GM18498 (cell line): ENCODE measurements at regions not wholly inside any gene's neighbourhood (a gene's known extent, or its start where the extent isn't known, plus 50 kb on each side); places are given as distances from the start of the nearest gene placed in this dataset.
A peak's percentile ranks its signal among the peaks of the same experiment; 100 is the strongest.

Experiments used
- ATAC-seq: cut with Tn5 transposase; IDR thresholded peaks from one replicate; pipeline ENCODE4 v1.9.1; 2021; ENCODE audit warnings: mild to moderate bottlenecking, moderate library complexity; ENCODE audit not compliant: unreplicated experiment

GRCh38 chr6:91626911-91627310 is 1040.0 kb upstream of the MAP3K7 start:
- no peak for ATAC-seq

- ATAC-seq = no peak
Observed at GRCh38 chr6:91613481-91613880, 1026.6 kb upstream of the MAP3K7 start.

GRCh38 chr6:91611190-91611589 is 1024.3 kb upstream of the MAP3K7 start:
- no peak for ATAC-seq

GRCh38 chr6:91608428-91608827 is 1021.6 kb upstream of the MAP3K7 start:
- no peak for ATAC-seq

- ATAC-seq = no peak
Observed at GRCh38 chr6:91606148-91606901, 1019.5 kb upstream of the MAP3K7 start.

GRCh38 chr6:91600561-91600960 is 1013.7 kb upstream of the MAP3K7 start:
- ATAC-seq = no peak

GRCh38 chr6:91590191-91590590 is 1003.3 kb upstream of the MAP3K7 start:
- ATAC-seq = no peak

- no peak for ATAC-seq
Observed at GRCh38 chr6:91580635-91581034, 993.8 kb upstream of the MAP3K7 start.

GRCh38 chr6:91575032-91575431 is 988.2 kb upstream of the MAP3K7 start:
- peak; percentile 58 for ATAC-seq

GRCh38 chr6:91573826-91574416 is 987.0 kb upstream of the MAP3K7 start:
- no peak for ATAC-seq

GRCh38 chr6:91572878-91573277 is 986.0 kb upstream of the MAP3K7 start:
- ATAC-seq = no peak

GRCh38 chr6:91569071-91569470 is 982.2 kb upstream of the MAP3K7 start:
- ATAC-seq = no peak

- no peak for ATAC-seq
Observed at GRCh38 chr6:91566467-91566866, 979.6 kb upstream of the MAP3K7 start.

GRCh38 chr6:91565207-91565606 is 978.3 kb upstream of the MAP3K7 start:
- ATAC-seq = no peak

- ATAC-seq = no peak
Observed at GRCh38 chr6:91562955-91563354, 976.1 kb upstream of the MAP3K7 start.

- no peak for ATAC-seq
Observed at GRCh38 chr6:91560409-91560808, 973.5 kb upstream of the MAP3K7 start.

GRCh38 chr6:91540902-91541301 is 954.0 kb upstream of the MAP3K7 start:
- ATAC-seq = no peak

GRCh38 chr6:91539456-91539855 is 952.6 kb upstream of the MAP3K7 start:
- no peak for ATAC-seq

GRCh38 chr6:91538622-91539021 is 951.8 kb upstream of the MAP3K7 start:
- no peak for ATAC-seq

- no peak for ATAC-seq
Observed at GRCh38 chr6:91534614-91535013, 947.7 kb upstream of the MAP3K7 start.

- no peak for ATAC-seq
Observed at GRCh38 chr6:91523511-91523910, 936.6 kb upstream of the MAP3K7 start.

GRCh38 chr6:91521999-91522398 is 935.1 kb upstream of the MAP3K7 start:
- ATAC-seq = no peak

GRCh38 chr6:91509711-91510110 is 922.8 kb upstream of the MAP3K7 start:
- ATAC-seq = no peak
